HG02763 (cell line): ENCODE measurements at regions not wholly inside any gene's neighbourhood (a gene's known extent, or its start where the extent isn't known, plus 50 kb on each side); places are given as distances from the start of the nearest gene placed in this dataset.

Experiments used
- ATAC-seq: cut with Tn5 transposase; IDR thresholded peaks from one replicate; pipeline ENCODE4 v1.9.1; 2021; ENCODE audit warnings: mild to moderate bottlenecking, moderate library complexity; ENCODE audit not compliant: unreplicated experiment

- no peak for ATAC-seq
Measured at GRCh38 chr11:112877581-112877980, 83.6 kb upstream of the NCAM1 start.

GRCh38 chr11:112878033-112878601, 83.1 kb upstream of the NCAM1 start:
- ATAC-seq: no peak

GRCh38 chr11:112880495-112880894, 80.7 kb upstream of the NCAM1 start:
- no peak for ATAC-seq

GRCh38 chr11:112881461-112881860, 79.8 kb upstream of the NCAM1 start:
- no peak for ATAC-seq

- no peak for ATAC-seq
Measured at GRCh38 chr11:112882494-112883381, 78.5 kb upstream of the NCAM1 start.

- ATAC-seq: no peak
Measured at GRCh38 chr11:112884012-112884767, 77.0 kb upstream of the NCAM1 start.

- ATAC-seq: no peak
Measured at GRCh38 chr11:112885744-112886433, 75.3 kb upstream of the NCAM1 start.

GRCh38 chr11:112886434-112887370, 74.5 kb upstream of the NCAM1 start:
- no peak for ATAC-seq

- no peak for ATAC-seq
Measured at GRCh38 chr11:112889446-112889845, 71.8 kb upstream of the NCAM1 start.

- no peak for ATAC-seq
Measured at GRCh38 chr11:112899235-112900006, 61.8 kb upstream of the NCAM1 start.

- no peak for ATAC-seq
Measured at GRCh38 chr11:112901924-112902323, 59.3 kb upstream of the NCAM1 start.

- ATAC-seq: no peak
Measured at GRCh38 chr11:112902361-112903011, 58.7 kb upstream of the NCAM1 start.

GRCh38 chr11:112903340-112903739, 57.9 kb upstream of the NCAM1 start:
- ATAC-seq: no peak

- ATAC-seq: no peak
Measured at GRCh38 chr11:112911124-112911523, 50.1 kb upstream of the NCAM1 start.
